ENCODE measurements at regions not wholly inside any gene's neighbourhood (a gene's known extent, or its start where the extent isn't known, plus 50 kb on each side); places are given as distances from the start of the nearest gene placed in this dataset.
"Not testable (repeated sequence)": the region's sequence is repeated elsewhere in the genome, so short reads cannot be mapped to it uniquely, and the experiment has no call there.

GRCh38 chr2:111390605-111391004 lies 269.9 kb downstream of the BCL2L11 start:
- TF ChIP-seq CTCF (conservative IDR thresholded peaks at IDR 0.05 in 1 of 2, IDR thresholded peaks at IDR 0.05 in 1 of 2; ENCODE audit: extremely low read depth in 1 of 2, insufficient read depth in 1 of 2, low read depth in 1 of 2, low read length in 2 of 2); EZH2 (IDR thresholded peaks at IDR 0.05; ENCODE audit: borderline replicate concordance, low read length): not testable (repeated sequence)

All from mammary epithelial cell (primary cell).